CMK (cell line): ENCODE measurements at regions not wholly inside any gene's neighbourhood (a gene's known extent, or its start where the extent isn't known, plus 50 kb on each side); places are given as distances from the start of the nearest gene placed in this dataset.
"Not testable (repeated sequence)": the region's sequence is repeated elsewhere in the genome, so short reads cannot be mapped to it uniquely, and the experiment has no call there.

ENCODE experiments used
- DNase-seq: peaks from one replicate; pipeline ENCODE4 v3.0.0-alpha.2; 2010; ENCODE audit warnings: low read depth

DNA sequence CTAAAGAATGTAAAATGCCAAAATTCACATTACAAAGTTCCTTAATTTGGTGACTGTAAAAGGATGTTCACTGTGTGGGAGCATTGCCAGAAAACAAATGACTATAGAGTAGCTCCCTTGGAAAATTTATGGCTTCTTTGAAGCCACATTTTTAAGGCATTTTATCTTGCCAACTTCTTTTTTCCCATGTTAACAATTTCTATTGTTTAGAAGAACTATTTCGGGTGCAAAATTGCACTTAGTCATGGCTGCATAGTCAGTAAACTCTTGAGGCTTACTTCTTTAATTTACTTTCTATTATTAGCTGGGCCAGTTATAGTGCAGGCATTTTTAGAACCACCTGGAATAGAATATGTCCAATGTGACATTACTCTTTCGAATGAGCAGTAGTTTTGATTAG lies 515.3 kb downstream of the JRKL start:
- no peak for DNase-seq

DNA sequence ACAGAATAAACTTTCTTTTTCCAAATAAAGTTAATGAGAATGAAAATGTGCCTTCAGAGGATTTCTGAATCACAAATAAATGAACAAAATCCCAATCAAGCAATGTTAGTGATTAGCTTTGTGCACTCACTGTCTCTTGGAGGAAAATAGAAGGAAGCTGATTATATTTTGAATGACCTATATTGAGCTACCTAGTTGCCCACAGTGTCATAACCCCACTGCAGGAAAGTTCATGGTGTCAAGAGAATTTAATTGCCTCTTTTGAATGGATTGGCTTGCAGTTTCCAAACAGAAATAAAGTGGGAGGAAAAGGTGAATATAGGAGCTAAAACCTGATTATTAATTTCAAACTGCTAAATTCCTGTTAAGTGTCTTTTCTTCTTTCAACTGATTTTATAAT lies 515.9 kb downstream of the JRKL start:
- DNase-seq = no peak

DNA sequence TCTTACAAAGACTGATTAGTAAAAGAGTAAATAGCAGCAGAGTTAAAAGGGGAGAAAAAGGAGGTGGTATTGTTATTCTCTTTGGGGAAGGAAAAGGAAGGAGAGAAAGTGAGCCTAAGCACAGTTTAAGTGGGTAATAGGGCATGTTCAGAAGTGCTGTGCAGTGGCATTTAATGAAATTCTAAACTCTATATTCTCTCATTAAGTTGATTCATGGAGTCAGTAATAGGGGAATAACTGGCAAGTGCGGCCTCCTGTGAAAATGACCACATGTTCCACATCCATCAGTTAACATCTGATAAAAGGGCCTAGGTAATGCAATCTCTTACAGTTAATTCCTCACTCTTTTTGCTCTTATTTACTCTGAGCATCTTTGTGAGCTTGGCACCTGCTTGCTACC lies 516.7 kb downstream of the JRKL start:
- DNase-seq = no peak

DNA sequence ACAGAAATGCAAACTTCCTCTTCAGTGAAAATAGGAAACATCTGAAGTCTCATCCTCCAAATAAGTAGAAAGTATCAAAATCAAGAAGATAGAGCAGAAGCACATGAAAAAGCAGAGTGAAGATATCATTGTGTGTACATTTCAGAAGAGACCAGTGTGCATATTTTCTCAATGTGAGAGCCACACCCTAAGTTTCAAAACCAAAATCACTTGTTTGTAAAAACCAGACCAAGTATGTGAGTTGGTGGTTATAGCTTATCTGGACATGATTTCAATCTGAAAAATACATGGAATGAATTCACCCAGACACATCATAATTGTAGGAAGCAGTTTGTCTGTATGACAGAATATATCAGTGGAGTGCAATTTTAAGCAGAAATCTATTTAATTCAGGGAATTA lies 536.0 kb downstream of the JRKL start:
- DNase-seq = no peak

DNA sequence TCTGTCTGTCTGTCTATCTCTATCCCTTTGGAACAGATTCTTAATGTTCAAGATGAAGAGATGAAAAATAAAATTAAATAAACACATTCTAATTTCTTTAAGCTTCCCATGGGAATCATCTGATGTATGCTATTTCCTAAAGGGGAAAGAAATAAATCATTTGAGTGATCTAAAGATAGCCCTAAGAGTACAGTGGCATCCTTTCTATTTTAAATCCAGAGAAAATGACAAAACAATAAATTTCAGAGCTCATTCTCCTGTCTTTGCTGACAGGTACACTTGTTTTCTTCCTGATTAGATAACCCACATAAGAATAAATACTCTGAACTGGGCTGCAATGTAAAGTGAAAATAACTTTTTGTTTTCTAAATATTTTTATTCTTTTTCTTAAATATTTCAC lies 550.4 kb downstream of the JRKL start:
- no peak for DNase-seq

DNA sequence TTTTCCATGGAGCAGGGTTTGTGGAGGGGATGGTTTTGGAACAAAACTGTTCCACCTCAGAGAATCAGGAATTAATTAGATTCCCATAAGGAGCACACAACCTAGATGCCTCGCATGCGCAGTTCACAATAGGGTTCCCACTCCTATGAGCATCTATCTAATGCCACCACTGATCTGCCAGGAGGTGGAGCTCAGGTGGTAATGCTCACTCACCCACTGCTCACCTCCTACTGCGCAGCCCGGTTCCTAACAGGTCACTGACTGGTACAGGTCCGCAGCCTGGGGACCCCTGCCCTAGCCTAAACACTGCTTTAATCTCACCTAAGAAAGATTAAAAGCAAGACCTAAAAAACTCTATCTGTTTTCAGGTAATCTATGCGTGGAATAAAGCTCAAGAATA lies 553.0 kb downstream of the JRKL start:
- no peak for DNase-seq

DNA sequence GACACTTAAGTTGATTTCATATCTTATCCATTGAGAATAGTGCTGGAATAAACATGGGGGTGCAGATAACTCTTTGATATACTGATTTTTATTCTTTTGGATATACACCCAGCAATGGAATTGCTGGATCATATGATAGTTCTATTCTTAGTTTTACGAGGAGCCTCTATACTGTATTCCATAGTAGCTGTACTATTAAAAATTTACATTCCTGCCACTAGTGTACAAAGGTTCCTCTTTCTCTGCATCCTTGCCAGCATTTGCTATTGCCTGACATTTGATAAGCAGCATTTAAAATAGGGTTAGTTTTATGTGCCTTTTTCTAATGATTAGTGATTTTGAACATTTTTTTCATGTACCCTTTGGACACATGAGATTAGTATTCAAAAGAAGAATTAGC lies 554.2 kb downstream of the JRKL start:
- no peak for DNase-seq

DNA sequence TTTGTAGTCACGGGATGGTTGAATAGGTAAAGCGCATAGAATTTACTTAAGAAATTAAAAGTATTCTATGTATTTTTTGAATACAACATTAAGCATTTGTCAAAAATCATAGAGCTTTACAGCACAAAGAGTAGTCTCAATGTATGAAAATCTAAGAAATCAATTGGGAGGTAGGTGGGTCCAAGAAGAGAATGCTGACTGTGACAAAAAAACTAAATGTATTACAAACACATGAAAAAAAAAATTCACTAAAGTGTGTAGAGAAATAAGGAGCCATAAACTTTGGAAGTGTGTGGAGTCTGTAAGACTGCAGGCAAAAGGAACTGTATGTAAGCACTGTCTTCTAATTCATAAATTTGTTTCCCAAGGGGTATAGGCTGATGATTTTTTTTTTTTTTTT lies 558.3 kb downstream of the JRKL start:
- DNase-seq = no peak

DNA sequence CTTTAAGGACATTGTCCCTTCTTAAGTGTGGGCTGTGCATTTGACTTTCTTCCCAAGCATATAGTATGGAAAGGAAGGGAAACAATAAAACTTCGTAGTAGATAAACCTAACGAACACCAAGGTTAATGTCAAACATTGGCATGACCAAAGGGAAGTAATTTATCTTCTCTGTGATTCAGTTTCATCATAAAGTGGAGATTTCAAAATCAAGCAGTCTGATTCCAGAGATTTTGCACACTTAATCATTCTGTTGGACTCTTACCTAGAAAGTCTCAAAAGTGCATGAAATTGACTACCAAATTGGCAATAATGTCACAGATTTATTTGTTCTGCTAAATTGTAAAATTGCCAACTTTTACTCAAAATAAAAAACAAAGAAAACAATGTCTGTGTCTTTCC lies 559.7 kb downstream of the JRKL start:
- DNase-seq = no peak

DNA sequence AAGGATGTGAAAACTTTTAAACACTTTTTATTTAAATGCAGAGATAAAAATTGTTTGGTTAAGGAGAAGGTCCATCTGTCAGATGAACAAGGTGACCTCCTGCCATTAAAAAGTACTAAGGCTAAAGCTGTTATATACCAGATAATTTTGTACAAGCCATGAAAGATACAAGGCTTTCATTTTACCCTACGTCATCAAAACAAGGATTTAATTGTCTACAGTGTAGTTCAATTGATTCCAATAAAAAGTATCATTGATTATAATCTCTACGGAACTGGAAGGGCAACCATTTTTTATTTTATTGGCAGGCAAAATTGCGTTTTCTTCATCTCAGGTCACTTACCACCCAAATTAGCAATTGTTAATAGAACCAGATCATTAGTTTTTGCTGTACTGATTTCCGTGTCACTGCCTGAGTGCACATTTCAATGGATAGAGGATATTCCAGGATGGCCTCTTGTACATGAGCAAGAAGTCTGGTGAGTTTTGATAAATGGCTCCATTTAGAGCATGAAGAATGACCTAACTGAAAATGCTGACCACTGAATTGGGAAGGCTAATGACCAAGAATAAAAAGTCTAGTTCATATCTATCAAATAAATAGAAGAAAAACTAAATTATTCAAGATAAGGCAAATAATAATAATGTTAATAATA lies 564.9 kb downstream of the JRKL start:
- DNase-seq = no peak

DNA sequence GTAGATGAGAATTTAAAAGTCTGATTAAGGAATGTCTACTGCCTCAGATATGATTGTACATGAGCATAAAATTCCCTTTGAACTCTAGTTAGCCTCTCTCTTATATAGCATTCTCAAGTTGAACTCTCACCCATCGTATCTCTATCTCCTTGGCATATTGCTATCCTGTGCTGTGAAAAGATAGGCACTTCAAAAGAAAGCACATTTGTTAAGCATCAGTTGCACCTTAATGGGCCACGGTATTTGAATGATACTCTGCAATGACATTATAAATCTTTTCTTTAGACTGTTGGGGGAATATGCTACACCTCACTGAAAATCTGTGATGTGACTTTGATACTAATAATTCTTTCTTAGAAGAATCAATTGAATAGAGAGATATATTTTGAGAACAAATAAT lies 570.7 kb downstream of the JRKL start:
- DNase-seq = no peak

DNA sequence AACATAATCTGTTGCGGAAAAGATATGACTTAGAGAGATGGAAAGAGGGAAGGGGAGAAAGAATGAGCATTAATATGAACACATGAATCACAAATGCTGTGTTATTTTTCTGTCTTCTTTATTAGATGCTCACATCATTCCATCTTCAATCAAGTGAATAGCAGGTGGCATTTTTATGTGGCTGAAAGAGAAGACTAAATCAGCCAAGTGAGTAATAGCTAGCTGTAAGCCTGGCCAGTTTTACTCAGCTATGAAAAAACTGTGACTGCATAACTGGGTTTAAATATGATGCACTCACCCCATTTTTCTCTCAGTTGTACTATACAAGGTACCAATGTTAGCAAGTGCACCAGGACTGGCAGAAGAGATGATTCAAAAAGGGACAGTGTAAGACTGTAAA lies 571.1 kb downstream of the JRKL start:
- DNase-seq = no peak

DNA sequence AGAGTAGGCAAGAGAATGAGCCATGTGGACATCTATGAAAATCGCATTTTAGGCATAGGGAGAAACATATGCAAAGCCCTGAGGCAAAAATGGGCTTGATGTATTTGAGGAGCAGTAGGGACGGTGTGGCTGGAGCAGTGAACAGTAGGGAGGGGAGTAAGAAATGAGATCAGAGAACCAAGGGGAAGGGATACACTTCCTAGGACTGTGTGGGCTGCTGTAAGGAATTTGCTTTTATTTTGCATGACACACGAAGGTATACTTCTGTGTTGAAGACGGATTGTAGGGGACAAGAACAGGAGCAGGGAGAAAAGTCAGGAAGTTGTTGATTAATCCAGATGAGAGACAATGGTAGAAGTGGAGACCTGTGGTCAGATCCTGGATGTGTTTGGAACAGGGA lies 572.1 kb downstream of the JRKL start:
- no peak for DNase-seq

DNA sequence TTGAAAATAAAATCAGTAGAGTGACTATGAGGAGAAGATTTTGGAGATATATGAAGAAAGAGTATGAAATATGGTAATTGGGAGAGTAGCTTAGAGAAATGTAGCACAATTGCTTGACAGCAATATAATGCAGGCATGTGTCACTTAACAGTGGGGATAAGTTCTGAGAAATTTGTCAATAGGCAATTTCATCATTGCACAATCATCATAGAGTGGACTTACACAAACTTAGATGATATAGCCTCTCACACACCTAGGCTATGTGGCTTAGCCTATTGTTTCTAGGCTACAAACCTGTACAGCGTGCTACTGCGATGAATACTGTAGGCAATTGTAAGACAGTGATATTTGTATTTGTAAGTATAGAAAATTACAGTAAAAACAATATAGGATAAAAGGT lies 573.6 kb downstream of the JRKL start:
- no peak for DNase-seq

DNA sequence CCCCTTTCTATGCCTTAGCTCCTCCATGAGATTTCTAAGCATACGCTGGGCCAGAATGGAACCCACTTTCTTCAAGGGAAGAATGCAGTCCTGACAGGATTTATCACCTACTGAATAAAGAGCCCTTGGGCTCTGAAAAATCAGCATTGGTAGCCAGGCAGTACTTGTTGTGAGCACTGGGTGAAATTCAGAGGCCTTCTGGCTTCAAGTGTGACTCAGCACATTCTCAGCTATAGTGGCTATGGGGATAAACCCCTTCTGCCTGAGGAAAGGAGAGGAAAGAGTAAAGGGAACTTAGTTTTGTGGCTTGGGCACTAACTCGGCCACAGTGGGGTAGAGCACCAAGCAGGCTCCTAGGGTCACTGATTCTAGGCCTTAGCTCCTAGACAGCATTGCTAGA lies 574.8 kb downstream of the JRKL start:
- peak; percentile 35 for DNase-seq

DNA sequence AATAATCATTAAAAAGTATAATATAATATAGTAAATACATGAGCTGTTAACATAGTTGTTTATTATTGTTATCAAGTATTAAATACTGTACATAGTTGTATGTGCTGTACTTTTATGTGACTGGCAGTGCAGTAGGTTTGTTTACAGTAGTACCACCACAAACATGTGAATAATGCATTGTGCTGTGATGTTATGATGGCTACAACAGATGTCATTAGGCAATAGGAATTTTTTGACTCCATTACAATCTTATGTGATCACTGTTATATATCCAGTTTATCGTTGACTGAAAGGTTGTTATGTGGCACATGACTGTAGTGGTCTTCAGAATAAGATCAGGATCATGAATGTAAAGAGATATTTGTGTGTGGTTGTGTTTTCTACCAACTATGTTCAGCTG lies 577.8 kb downstream of the JRKL start:
- no peak for DNase-seq

DNA sequence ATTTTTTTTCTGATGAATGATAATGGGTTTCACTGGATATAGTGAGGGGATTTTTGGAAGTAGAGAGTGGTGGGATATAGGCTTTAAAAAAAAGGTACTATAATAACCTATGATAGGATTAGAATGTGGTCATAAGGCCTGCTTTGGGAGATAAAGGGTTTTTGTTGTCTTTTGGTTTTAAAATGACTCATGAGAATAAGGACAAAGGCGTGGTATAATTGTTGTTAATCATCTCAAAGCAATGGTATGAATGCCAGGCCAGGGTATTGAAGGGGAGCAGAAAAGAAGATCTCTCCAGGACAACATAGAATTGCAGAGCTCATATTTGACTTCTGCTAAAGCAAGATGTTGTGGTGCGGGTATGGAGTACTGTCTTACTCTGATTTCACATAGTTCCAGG lies 579.4 kb downstream of the JRKL start:
- DNase-seq = no peak

DNA sequence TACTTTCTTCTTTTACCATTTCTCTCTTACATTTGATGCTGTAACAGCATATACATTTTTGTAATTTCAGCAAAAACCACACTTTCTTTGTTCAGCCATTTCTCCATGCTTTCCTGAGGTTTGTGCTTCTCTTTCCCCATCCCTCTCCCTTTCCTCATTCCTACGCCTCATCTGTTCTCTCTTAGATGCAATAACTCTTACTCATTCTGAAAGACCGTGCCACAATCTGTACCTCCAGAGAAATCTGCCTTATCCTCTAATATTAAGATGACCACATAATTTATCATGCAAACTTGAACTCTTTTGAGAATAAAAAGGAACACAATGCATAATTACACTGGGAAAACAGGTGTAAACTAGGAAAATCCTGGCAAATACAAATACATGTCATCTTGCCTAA lies 588.9 kb downstream of the JRKL start:
- no peak for DNase-seq

DNA sequence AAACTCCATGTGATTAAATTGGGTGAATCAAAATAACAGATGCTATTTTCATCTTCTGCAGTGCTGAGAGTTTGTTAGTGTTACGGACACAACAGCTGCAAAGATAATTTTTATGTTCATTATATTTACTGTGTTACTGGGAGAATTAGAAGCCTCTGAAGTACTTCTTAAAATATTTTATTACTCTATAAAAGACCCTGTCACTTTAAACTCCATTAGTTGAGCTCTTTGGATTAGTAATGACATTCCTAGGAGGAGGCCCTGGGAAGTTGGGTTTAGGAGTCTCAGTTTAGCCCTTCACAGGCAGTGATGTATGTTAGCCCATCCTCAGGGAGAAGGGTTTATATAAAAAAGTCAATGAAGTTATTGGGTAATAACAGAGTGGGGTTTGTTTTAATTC lies 596.7 kb downstream of the JRKL start:
- no peak for DNase-seq

DNA sequence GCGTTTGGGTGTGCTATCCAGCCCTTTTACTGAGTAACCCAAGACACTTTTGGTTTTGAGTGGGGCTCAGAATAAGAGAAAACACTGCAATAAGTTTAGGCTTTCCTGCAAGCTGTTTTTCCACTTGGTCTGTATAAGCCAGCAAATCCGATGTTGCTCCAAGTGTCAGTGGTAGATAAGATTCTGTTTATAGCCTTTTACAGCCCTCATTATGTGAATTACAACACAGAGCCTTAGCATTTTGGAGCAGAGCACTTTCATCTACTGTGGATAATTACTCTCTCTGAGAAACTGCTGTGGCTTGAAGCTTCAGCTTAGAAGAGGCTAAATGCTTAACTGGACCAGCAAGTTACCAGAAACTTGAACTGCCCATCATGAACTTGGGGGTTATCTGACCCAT lies 601.1 kb downstream of the JRKL start:
- no peak for DNase-seq

DNA sequence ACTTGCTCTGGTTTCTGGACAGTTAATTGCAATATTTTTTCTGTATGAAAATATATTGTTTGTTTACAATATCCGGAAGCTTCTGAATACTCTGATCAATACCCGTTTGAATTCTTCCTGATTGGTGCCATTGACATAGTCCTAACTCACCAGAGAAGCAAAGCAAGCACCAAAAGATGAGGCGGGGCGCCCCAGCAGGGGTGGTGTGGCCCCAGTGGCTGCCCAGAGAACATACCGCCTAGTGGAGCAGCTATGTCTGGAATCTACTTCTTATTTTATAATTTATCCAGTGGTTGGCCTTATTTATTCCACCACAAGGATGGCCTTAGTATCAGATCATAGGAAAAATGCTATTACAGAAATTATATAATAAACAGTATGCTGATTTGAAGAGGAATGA lies 610.7 kb downstream of the JRKL start:
- no peak for DNase-seq

DNA sequence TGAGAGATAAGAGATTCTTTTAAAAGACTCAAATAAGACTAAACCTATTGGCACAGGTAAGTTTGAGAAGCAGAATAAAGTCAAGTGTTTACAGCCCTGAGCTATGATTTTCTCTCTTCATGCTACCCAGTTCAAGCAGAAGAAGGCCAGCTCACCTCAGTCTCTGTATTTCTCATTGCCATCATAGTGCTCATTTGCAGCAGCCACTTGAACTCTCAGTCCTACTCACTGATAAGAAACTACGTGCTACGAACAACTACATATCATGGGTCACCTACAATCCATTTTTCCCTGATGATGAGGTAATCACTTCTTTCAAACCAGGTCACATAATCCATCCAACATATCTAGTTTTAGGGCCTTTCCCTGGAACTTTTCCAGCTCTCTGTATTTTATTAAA lies 617.5 kb downstream of the JRKL start:
- no peak for DNase-seq

DNA sequence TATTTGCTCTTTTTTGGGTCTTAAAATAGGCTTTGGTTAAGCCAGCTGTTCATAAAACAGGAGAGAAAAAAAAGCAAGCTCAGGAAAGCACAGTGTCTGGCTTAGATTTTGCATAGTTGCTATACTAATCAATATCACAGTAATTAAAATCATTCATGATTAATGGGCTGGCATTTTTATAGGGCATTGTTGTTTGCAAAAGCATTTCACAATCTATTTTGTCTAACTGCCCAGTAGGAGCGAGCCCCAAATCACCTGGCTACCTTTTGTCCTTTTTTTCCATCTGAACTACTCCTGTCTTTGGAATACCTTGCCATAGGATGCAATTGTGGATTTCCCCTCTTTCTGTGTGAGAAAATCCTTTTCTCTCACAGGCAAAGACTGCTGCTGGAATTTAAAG lies 619.8 kb downstream of the JRKL start:
- no peak for DNase-seq

DNA sequence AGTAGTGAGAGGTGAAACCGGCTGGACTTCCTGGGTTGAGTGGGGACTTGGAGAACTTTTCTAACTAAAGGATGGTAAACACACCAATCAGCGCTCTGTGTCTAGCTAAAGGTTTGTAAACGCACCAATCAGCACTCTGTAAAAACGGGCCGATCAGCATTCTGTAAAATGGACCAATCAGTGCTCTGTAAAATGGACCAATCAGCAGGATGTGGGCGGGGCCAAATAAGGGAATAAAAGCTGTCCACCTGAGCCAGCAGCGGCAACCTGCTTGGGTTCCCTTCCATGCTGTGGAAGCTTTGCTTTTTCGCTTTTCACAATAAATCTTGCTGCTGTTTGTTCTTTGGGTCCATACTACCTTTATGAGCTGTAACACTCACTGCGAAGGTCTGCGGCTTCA lies 621.2 kb downstream of the JRKL start:
- DNase-seq = not testable (repeated sequence)

DNA sequence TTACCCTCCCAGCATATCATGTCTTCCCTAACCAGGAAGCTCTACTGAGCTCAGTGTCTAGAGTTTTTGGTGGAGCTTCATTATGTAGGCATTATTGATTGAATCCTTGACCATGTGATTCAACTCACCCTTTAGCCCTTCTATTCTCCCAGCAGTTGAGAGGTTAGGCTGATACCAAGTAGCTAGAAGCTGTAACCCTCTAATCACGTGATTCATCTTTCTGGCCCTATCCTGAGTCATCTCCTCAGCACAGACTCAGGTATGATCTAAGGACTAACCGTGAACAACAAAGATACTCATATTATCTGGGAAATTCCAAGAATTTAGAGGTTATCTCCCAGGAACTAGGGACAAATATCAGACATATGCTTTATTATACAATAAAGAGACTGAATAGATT lies 625.5 kb downstream of the JRKL start:
- DNase-seq = no peak
